Naive thymus-derived CD8-positive, alpha-beta T cell (primary cell): ENCODE measurements at regions not wholly inside any gene's neighbourhood (a gene's known extent, or its start where the extent isn't known, plus 50 kb on each side); places are given as distances from the start of the nearest gene placed in this dataset.

Source experiments
- ATAC-seq, 2 donors: fragments of 150-1000 bp; cut with Tn5 transposase in 1 of 2; sonication (Bioruptor Pico), chemical (Tn5 transposase) in 1 of 2; 1 replicate in 1 of 2; 2 replicates in 1 of 2; pipeline ENCODE4 v1.10.0; 2021; ENCODE audit warnings: mild to moderate bottlenecking in 2 of 2, moderate library complexity in 2 of 2
- POLR2A ChIA-PET: fragments of 350-600 bp; sonication (Branson Sonifier 250); formaldehyde crosslinking; loops from one replicate; lab custom pipeline; 2021; ENCODE audit warnings: antibody characterized with exemption; lab: Charles Lee
- DNase-seq, 10 donors: peaks; one replicate each; pipeline versions ENCODE4 v3.0.0 to v3.0.0-alpha.2; 2020 to 2022
- H3K27ac Mint-ChIP-seq, 10 donors: one replicate each; pipeline ENCODE4 v1.8.0; 2020 to 2022; ENCODE audit warnings: mild to moderate bottlenecking in 10 of 10, mixed read lengths in 10 of 10, moderate library complexity in 4 of 10, inconsistent platforms in 1 of 10
- H3K27me3 Mint-ChIP-seq, 5 donors: one replicate each; pipeline ENCODE4 v1.8.0; 2021 to 2022; ENCODE audit warnings: mixed read lengths in 5 of 5
- H3K36me3 Mint-ChIP-seq, 3 donors: one replicate each; pipeline ENCODE4 v1.8.0; 2020 to 2022; ENCODE audit warnings: mixed read lengths in 3 of 3, mild to moderate bottlenecking in 2 of 3, inconsistent platforms in 1 of 3
- H3K4me1 Mint-ChIP-seq, 4 donors: one replicate each; pipeline ENCODE4 v1.8.0; 2021 to 2022; ENCODE audit warnings: mixed read lengths in 4 of 4
- H3K4me3 Mint-ChIP-seq, 10 donors: one replicate each; pipeline ENCODE4 v1.8.0; 2020 to 2022; ENCODE audit warnings: mild to moderate bottlenecking in 10 of 10, mixed read lengths in 10 of 10, moderate library complexity in 6 of 10, inconsistent platforms in 1 of 10
- H3K9me3 Mint-ChIP-seq, 9 donors: one replicate each; pipeline ENCODE4 v1.8.0; 2020 to 2022; ENCODE audit warnings: mixed read lengths in 9 of 9, mild to moderate bottlenecking in 3 of 9, inconsistent platforms in 1 of 9, moderate library complexity in 1 of 9

GRCh38 chr13:84460989-84461388 lies 578.7 kb upstream of the SLITRK1 start:
- DNase-seq (no peak), ATAC-seq (no peak)
- H3K36me3 Mint-ChIP-seq: no peaks in the 10 kb centered on the region
- no peaks in the 10 kb centered on the region for H3K4me1 Mint-ChIP-seq
- no peak overlapping the region for H3K4me3 Mint-ChIP-seq
- H3K9me3 Mint-ChIP-seq: peaks cover 0 to 16% (median 0%) of the 10 kb centered on the region in 9 donors
- H3K27me3 Mint-ChIP-seq: no peaks in the 10 kb centered on the region
- POLR2A ChIA-PET: no interaction called here
- H3K27ac Mint-ChIP-seq: no peak overlapping the region

- POLR2A ChIA-PET: no interaction called here
- ATAC-seq (no peak), DNase-seq (no peak)
- peaks cover 0 to 18% (median 2%) of the 10 kb centered on the region in 9 donors for H3K9me3 Mint-ChIP-seq
- no peaks in the 10 kb centered on the region for H3K27me3 Mint-ChIP-seq
- no peaks in the 10 kb centered on the region for H3K4me1 Mint-ChIP-seq
- no peak overlapping the region for H3K4me3 Mint-ChIP-seq
- no peak overlapping the region for H3K27ac Mint-ChIP-seq
- H3K36me3 Mint-ChIP-seq: no peaks in the 10 kb centered on the region
Measured at GRCh38 chr13:84455143-84455905, 573.0 kb upstream of the SLITRK1 start.

- Mint-ChIP-seq H3K27me3 (no peaks in the 10 kb centered on the region), H3K36me3 (no peaks in the 10 kb centered on the region), H3K4me1 (no peaks in the 10 kb centered on the region), H3K27ac (no peak overlapping the region), H3K9me3 (peaks cover 0 to 16% (median 0%) of the 10 kb centered on the region in 9 donors), H3K4me3 (no peak overlapping the region)
- DNase-seq (no peak), ATAC-seq (no peak)
- POLR2A ChIA-PET: no interaction called here
Measured at GRCh38 chr13:84447640-84447978, 565.3 kb upstream of the SLITRK1 start.

- Mint-ChIP-seq H3K4me1 (no peaks in the 10 kb centered on the region), H3K4me3 (no peak overlapping the region), H3K9me3 (peaks cover 0 to 12% (median 0%) of the 10 kb centered on the region in 9 donors), H3K27me3 (no peaks in the 10 kb centered on the region), H3K27ac (peak overlapping the region in 1 of 10 donors; percentile 13), H3K36me3 (no peaks in the 10 kb centered on the region)
- DNase-seq: no peak
- POLR2A ChIA-PET: no interaction called here
- ATAC-seq: no peak
Measured at GRCh38 chr13:84446972-84447639, 564.8 kb upstream of the SLITRK1 start.

- Mint-ChIP-seq H3K4me1 (no peaks in the 10 kb centered on the region), H3K27ac (no peak overlapping the region), H3K4me3 (no peak overlapping the region), H3K36me3 (no peaks in the 10 kb centered on the region), H3K9me3 (peaks cover 0 to 9% (median 0%) of the 10 kb centered on the region in 9 donors), H3K27me3 (no peaks in the 10 kb centered on the region)
- ATAC-seq (no peak), DNase-seq (no peak)
- POLR2A ChIA-PET: no interaction called here
Measured at GRCh38 chr13:84445776-84446175, 563.5 kb upstream of the SLITRK1 start.

- Mint-ChIP-seq H3K9me3 (peaks cover 0 to 7% (median 0%) of the 10 kb centered on the region in 9 donors), H3K27me3 (no peaks in the 10 kb centered on the region), H3K36me3 (no peaks in the 10 kb centered on the region), H3K4me3 (no peak overlapping the region), H3K27ac (no peak overlapping the region), H3K4me1 (no peaks in the 10 kb centered on the region)
- ATAC-seq (no peak), DNase-seq (no peak)
- POLR2A ChIA-PET: no interaction called here
Measured at GRCh38 chr13:84443463-84443862, 561.2 kb upstream of the SLITRK1 start.

- Mint-ChIP-seq H3K4me1 (no peaks in the 10 kb centered on the region), H3K9me3 (no peaks in the 10 kb centered on the region), H3K27ac (no peak overlapping the region), H3K27me3 (no peaks in the 10 kb centered on the region), H3K36me3 (no peaks in the 10 kb centered on the region), H3K4me3 (no peak overlapping the region)
- DNase-seq (no peak), ATAC-seq (no peak)
- POLR2A ChIA-PET: no interaction called here
Measured at GRCh38 chr13:84439108-84439507, 556.8 kb upstream of the SLITRK1 start.

- Mint-ChIP-seq H3K36me3 (no peaks in the 10 kb centered on the region), H3K9me3 (no peaks in the 10 kb centered on the region), H3K27me3 (no peaks in the 10 kb centered on the region), H3K4me1 (no peaks in the 10 kb centered on the region), H3K27ac (no peak overlapping the region), H3K4me3 (no peak overlapping the region)
- POLR2A ChIA-PET: no interaction called here
- ATAC-seq (no peak), DNase-seq (no peak)
Measured at GRCh38 chr13:84433024-84433423, 550.8 kb upstream of the SLITRK1 start.

GRCh38 chr13:84431646-84432045 lies 549.4 kb upstream of the SLITRK1 start:
- no peaks in the 10 kb centered on the region for H3K4me1 Mint-ChIP-seq
- H3K36me3 Mint-ChIP-seq: no peaks in the 10 kb centered on the region
- peaks cover 0 to 4% (median 0%) of the 10 kb centered on the region in 9 donors for H3K9me3 Mint-ChIP-seq
- no peak overlapping the region for H3K27ac Mint-ChIP-seq
- ATAC-seq (no peak), DNase-seq (no peak)
- H3K27me3 Mint-ChIP-seq: no peaks in the 10 kb centered on the region
- H3K4me3 Mint-ChIP-seq: no peak overlapping the region
- POLR2A ChIA-PET: no interaction called here

GRCh38 chr13:84430446-84430845 lies 548.2 kb upstream of the SLITRK1 start:
- no peaks in the 10 kb centered on the region for H3K4me1 Mint-ChIP-seq
- H3K27ac Mint-ChIP-seq: no peak overlapping the region
- no peak for DNase-seq
- no peaks in the 10 kb centered on the region for H3K36me3 Mint-ChIP-seq
- no peak for ATAC-seq
- no peaks in the 10 kb centered on the region for H3K27me3 Mint-ChIP-seq
- POLR2A ChIA-PET: no interaction called here
- H3K4me3 Mint-ChIP-seq: no peak overlapping the region
- H3K9me3 Mint-ChIP-seq: peaks cover 0 to 7% (median 0%) of the 10 kb centered on the region in 9 donors

GRCh38 chr13:84430015-84430414 lies 547.7 kb upstream of the SLITRK1 start:
- ATAC-seq: no peak
- POLR2A ChIA-PET: no interaction called here

GRCh38 chr13:84418041-84418440 lies 535.8 kb upstream of the SLITRK1 start:
- POLR2A ChIA-PET: no interaction called here
- peaks cover 0 to 18% (median 2%) of the 10 kb centered on the region in 9 donors for H3K9me3 Mint-ChIP-seq
- DNase-seq: no peak
- H3K4me1 Mint-ChIP-seq: no peaks in the 10 kb centered on the region
- peaks cover 0 to 2% (median 0%) of the 10 kb centered on the region in 5 donors for H3K27me3 Mint-ChIP-seq
- ATAC-seq: no peak
- no peak overlapping the region for H3K27ac Mint-ChIP-seq
- no peak overlapping the region for H3K4me3 Mint-ChIP-seq
- no peaks in the 10 kb centered on the region for H3K36me3 Mint-ChIP-seq

More at GRCh38 chr13:84430015-84430414, 547.7 kb upstream of the SLITRK1 start:
- DNase-seq: no peak
- Mint-ChIP-seq H3K27ac (no peak overlapping the region), H3K4me1 (no peaks in the 10 kb centered on the region), H3K36me3 (no peaks in the 10 kb centered on the region), H3K27me3 (no peaks in the 10 kb centered on the region), H3K9me3 (peaks cover 0 to 7% (median 0%) of the 10 kb centered on the region in 9 donors), H3K4me3 (no peak overlapping the region)

GRCh38 chr13:84417416-84417815 lies 535.1 kb upstream of the SLITRK1 start:
- no peaks in the 10 kb centered on the region for H3K4me1 Mint-ChIP-seq
- H3K36me3 Mint-ChIP-seq: no peaks in the 10 kb centered on the region
- ATAC-seq: no peak
- H3K27ac Mint-ChIP-seq: no peak overlapping the region
- no peak overlapping the region for H3K4me3 Mint-ChIP-seq
- H3K27me3 Mint-ChIP-seq: peaks cover 0 to 2% (median 0%) of the 10 kb centered on the region in 5 donors
- no peak for DNase-seq
- POLR2A ChIA-PET: no interaction called here
- H3K9me3 Mint-ChIP-seq: peaks cover 0 to 18% (median 2%) of the 10 kb centered on the region in 9 donors
